Endodermal cell (in vitro differentiated cells): ENCODE measurements at regions not wholly inside any gene's neighbourhood (a gene's known extent, or its start where the extent isn't known, plus 50 kb on each side); places are given as distances from the start of the nearest gene placed in this dataset.

Source experiments
- DNase-seq: peaks from one replicate; pipeline ENCODE4 v3.0.0-alpha.2; 2017
- H3K27ac ChIP-seq: 2 replicates; pipeline ENCODE4 v1.5.1; 2013; ENCODE audit warnings: mild to moderate bottlenecking, low read depth, low read length, moderate library complexity
- H3K27me3 ChIP-seq: 2 replicates; pipeline ENCODE4 v1.6.1; 2013; ENCODE audit warnings: mild to moderate bottlenecking, low read length, moderate library complexity; ENCODE audit not compliant: insufficient read depth, control insufficient read depth, poor library complexity, severe bottlenecking
- H3K36me3 ChIP-seq: 2 replicates; pipeline ENCODE4 v1.7.0; 2013; ENCODE audit warnings: mild to moderate bottlenecking, low read length, moderate library complexity; ENCODE audit not compliant: control insufficient read depth, insufficient read depth
- H3K4me1 ChIP-seq: one replicate; pipeline ENCODE4 v1.7.0; 2013; ENCODE audit warnings: low read length; ENCODE audit not compliant: control insufficient read depth, insufficient read depth
- H3K4me3 ChIP-seq: 2 replicates; pipeline ENCODE4 v1.5.1; 2013; ENCODE audit warnings: mild to moderate bottlenecking, low read length, moderate library complexity
- H3K9ac ChIP-seq: 2 replicates; pipeline ENCODE4 v1.6.1; 2013; ENCODE audit warnings: mild to moderate bottlenecking, low read length, moderate library complexity; ENCODE audit not compliant: poor library complexity, severe bottlenecking; ENCODE audit errors: extremely low read depth
- H3K9me3 ChIP-seq: 2 replicates; pipeline ENCODE4 v1.6.1; 2013; ENCODE audit warnings: mild to moderate bottlenecking, low read length, moderate library complexity; ENCODE audit not compliant: control insufficient read depth
- H3K27ac Mint-ChIP-seq: 2 replicates; pipeline ENCODE4 v1.8.0; 2020; ENCODE audit warnings: mixed read lengths
- H3K27me3 Mint-ChIP-seq: 2 replicates; pipeline ENCODE4 v1.8.0; 2021; ENCODE audit warnings: mild to moderate bottlenecking, mixed read lengths; ENCODE audit not compliant: insufficient read depth
- H3K36me3 Mint-ChIP-seq: 2 replicates; pipeline ENCODE4 v1.8.0; 2020; ENCODE audit warnings: low read depth, mixed read lengths
- H3K4me1 Mint-ChIP-seq: 2 replicates; pipeline ENCODE4 v1.8.0; 2020; ENCODE audit warnings: mixed read lengths
- H3K4me3 Mint-ChIP-seq: 2 replicates; pipeline ENCODE4 v1.8.0; 2020; ENCODE audit warnings: mild to moderate bottlenecking, moderate library complexity, mixed read lengths
- H3K9me3 Mint-ChIP-seq: 2 replicates; pipeline ENCODE4 v1.8.0; 2020; ENCODE audit warnings: mild to moderate bottlenecking, mixed read lengths
- WGBS, 2 experiments: methylation state at CpG; one replicate each; pipeline versions ENCODE4 v1.1.5 to v1.1.7; 2013; ENCODE audit warnings: missing lambda C conversion rate in 2 of 2, mixed read lengths in 1 of 2; ENCODE audit not compliant: insufficient coverage in 1 of 2, insufficient read length in 1 of 2; 5-methylcytosine and 5-hydroxymethylcytosine counted together
- TF ChIP-seq, protein P1 (sequence below): fragments of 200-600 bp; sonication (generic); conservative IDR thresholded peaks from 2 replicates; pipeline ENCODE4 v1.5.0; 2021; ENCODE audit warnings: antibody characterized with exemption, mild to moderate bottlenecking

DNA sequence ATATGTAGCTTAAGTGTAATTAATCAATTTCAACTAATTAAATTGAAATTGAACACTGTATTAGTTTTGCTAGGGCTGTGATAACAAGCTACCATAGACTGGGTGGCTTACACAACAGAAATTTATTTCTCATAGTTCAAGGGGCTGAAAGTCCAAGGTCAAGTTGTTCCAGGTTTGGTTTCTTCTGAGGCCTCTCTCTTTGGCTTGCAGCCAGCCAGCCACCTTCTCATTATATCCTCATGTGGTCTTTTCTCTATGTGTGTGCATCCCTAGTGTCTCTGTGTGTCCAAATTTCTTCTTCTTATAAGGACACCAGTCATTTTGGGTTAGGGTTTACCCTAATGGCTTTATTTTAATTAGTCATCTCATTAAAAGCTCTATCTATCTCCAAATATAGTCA is 611.7 kb downstream of the UTRN start:
- H3K36me3 ChIP-seq, result no peaks in the 10 kb centered on the region
- Mint-ChIP-seq H3K36me3 (peaks cover 1% of the 10 kb centered on the region), H3K27ac (no peak overlapping the region), H3K27me3 (peaks cover 3% of the 10 kb centered on the region), H3K4me3 (no peak overlapping the region), H3K4me1 (peaks cover 19% of the 10 kb centered on the region), H3K9me3 (peaks cover 11% of the 10 kb centered on the region)
- no peak overlapping the region for H3K9ac ChIP-seq
- H3K9me3 ChIP-seq, result peaks cover 16% of the 10 kb centered on the region
- TF ChIP-seq, protein P1, sequence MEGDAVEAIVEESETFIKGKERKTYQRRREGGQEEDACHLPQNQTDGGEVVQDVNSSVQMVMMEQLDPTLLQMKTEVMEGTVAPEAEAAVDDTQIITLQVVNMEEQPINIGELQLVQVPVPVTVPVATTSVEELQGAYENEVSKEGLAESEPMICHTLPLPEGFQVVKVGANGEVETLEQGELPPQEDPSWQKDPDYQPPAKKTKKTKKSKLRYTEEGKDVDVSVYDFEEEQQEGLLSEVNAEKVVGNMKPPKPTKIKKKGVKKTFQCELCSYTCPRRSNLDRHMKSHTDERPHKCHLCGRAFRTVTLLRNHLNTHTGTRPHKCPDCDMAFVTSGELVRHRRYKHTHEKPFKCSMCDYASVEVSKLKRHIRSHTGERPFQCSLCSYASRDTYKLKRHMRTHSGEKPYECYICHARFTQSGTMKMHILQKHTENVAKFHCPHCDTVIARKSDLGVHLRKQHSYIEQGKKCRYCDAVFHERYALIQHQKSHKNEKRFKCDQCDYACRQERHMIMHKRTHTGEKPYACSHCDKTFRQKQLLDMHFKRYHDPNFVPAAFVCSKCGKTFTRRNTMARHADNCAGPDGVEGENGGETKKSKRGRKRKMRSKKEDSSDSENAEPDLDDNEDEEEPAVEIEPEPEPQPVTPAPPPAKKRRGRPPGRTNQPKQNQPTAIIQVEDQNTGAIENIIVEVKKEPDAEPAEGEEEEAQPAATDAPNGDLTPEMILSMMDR, result no peak
- no peaks in the 10 kb centered on the region for H3K27me3 ChIP-seq
- no peak for DNase-seq
- peaks cover 8% of the 10 kb centered on the region for H3K4me1 ChIP-seq
- H3K27ac ChIP-seq, result no peak overlapping the region
- H3K4me3 ChIP-seq, result no peak overlapping the region

DNA sequence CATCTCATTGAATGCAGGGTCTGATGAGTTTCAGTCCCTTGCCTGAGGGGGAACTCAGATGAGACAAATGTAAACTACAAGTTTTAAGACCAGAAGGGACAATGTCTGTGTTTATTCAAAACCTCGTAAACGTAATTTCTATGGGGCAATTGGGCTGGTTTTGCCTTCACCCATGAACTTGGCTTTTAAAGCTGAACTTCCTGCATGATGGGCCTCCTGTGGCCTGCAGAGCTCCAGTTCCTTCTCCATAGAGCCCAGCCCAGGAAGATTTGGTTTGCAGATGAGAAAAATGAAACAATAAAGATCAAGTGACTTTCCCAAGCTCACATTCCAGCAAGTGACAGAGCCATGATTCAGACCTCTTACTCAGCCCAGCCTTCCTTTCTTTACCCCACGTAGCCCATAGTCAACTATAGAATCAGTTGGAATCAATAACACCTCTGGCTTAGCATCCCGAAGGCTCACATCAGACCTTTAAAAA is 612.3 kb downstream of the UTRN start:
- DNase-seq, result no peak
- TF ChIP-seq, protein P1, result no peak
- peaks cover 19% of the 10 kb centered on the region for H3K4me1 Mint-ChIP-seq
- H3K9me3 Mint-ChIP-seq, result peaks cover 17% of the 10 kb centered on the region
- H3K4me1 ChIP-seq, result peaks cover 8% of the 10 kb centered on the region
- H3K9me3 ChIP-seq, result peaks cover 23% of the 10 kb centered on the region
- H3K4me3 Mint-ChIP-seq, result no peak overlapping the region
- H3K36me3 ChIP-seq, result no peaks in the 10 kb centered on the region
- no peak overlapping the region for H3K9ac ChIP-seq
- no peaks in the 10 kb centered on the region for H3K27me3 ChIP-seq
- no peak overlapping the region for H3K27ac ChIP-seq
- H3K36me3 Mint-ChIP-seq, result peaks cover 6% of the 10 kb centered on the region
- H3K27me3 Mint-ChIP-seq, result peaks cover 3% of the 10 kb centered on the region
- WGBS, 2 experiments, result 95 to 100% methylated on average over 3 to 4 of the region's 4 CpGs
- H3K4me3 ChIP-seq, result no peak overlapping the region
- no peak overlapping the region for H3K27ac Mint-ChIP-seq

DNA sequence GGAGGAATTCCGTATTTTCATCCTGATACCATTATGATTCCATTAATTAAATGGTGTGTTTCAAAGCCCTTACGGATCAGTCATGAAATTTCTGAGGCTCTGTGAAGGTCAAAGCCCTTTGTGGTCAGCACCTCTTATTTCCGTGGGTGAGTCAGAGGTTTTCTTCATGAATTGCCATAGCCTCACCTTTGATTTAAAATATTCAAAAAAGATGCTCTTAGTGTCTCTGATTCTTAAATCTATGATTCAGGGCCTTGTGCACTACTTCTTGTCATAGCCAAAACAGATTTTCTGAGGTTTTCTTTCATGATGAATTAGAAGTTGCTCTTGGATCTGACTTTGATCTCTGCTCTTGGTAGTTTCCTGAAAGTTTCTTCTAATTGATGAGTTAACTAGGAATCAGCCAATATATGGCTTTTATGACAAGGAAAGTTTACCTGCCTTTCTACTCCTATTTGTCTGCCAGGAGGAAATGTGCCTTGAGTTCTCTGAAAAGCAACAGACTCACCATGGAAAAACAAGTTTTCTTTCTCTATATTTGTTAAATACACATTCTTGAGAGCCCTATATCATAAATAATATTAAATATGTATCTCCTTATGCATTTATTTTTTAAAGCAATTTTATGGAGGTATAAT is 613.0 kb downstream of the UTRN start:
- Histone ChIP-seq H3K4me3 (no peak overlapping the region), H3K4me1 (peaks cover 8% of the 10 kb centered on the region), H3K36me3 (no peaks in the 10 kb centered on the region), H3K27me3 (no peaks in the 10 kb centered on the region), H3K9ac (no peak overlapping the region), H3K9me3 (peaks cover 29% of the 10 kb centered on the region), H3K27ac (no peak overlapping the region)
- peaks cover 9% of the 10 kb centered on the region for H3K36me3 Mint-ChIP-seq
- peaks cover 24% of the 10 kb centered on the region for H3K9me3 Mint-ChIP-seq
- peaks cover 3% of the 10 kb centered on the region for H3K27me3 Mint-ChIP-seq
- 88 to 96% methylated on average over 3 of the region's 3 CpGs for WGBS, 2 experiments
- H3K27ac Mint-ChIP-seq, result no peak overlapping the region
- H3K4me3 Mint-ChIP-seq, result no peak overlapping the region
- TF ChIP-seq, protein P1, result no peak
- no peak for DNase-seq
- peaks cover 19% of the 10 kb centered on the region for H3K4me1 Mint-ChIP-seq
